HCT116 (cell line): ENCODE measurements at regions not wholly inside any gene's neighbourhood (a gene's known extent, or its start where the extent isn't known, plus 50 kb on each side); places are given as distances from the start of the nearest gene placed in this dataset.

Experiments used
- ATAC-seq: fragments of 200-7000 bp; cut with Tn5 transposase; 2 replicates; pipeline ENCODE4 v1.9.1; 2020; ENCODE audit warnings: mild to moderate bottlenecking, moderate library complexity
- BruUV-seq: library from RNA; stranded (reverse); fragments of 400-500 nt; replicated peaks from 2 replicates; lab custom pipeline; 2021; lab: Mats Ljungman, UMichigan
- CTCF ChIA-PET: fragments of 300-600 bp; sonication (Branson Sonifier 250); formaldehyde crosslinking; loops from one replicate; lab custom pipeline; 2021; ENCODE audit warnings: antibody characterized with exemption; lab: Charles Lee
- POLR2A ChIA-PET: fragments of 300-600, 350-600 bp; sonication (Branson Sonifier 250); formaldehyde crosslinking; loops from one replicate; lab custom pipeline; 2021; ENCODE audit warnings: antibody characterized with exemption; lab: Charles Lee
- RAD21 ChIA-PET, 2 experiments: fragments of 300-600 bp; sonication (Branson Sonifier 250); formaldehyde crosslinking; loops; one replicate each; lab custom pipeline; 2023; ENCODE audit warnings: low total read pairs in 2 of 2; ENCODE audit not compliant: uncharacterized antibody in 2 of 2, unreplicated experiment in 2 of 2, low non-redundant PET in 1 of 2; lab: Charles Lee
- DNase-seq: peaks from one replicate; pipeline ENCODE4 v3.0.0-alpha.2; 2010; ENCODE audit warnings: low read depth, low spot score
- H2AFZ ChIP-seq: fragments of 200-600 bp; shearing (Covaris generic), sonication (generic); 2 replicates; pipeline ENCODE4 v1.6.1; 2017; ENCODE audit warnings: low read depth, mixed run types, mixed read lengths, antibody characterized with exemption, low read length; ENCODE audit not compliant: poor library complexity, severe bottlenecking
- H3K27ac ChIP-seq: 2 replicates; pipeline ENCODE4 v1.5.1; 2012; ENCODE audit warnings: low read depth, low read length
- H3K27me3 ChIP-seq: fragments of 200-600 bp; sonication (generic); 2 replicates; pipeline ENCODE4 v1.6.1; 2016; ENCODE audit warnings: mixed run types, low read length, mixed read lengths; ENCODE audit not compliant: insufficient read depth
- H3K36me3 ChIP-seq, 2 experiments: fragments of 200-500 bp in 1 of 2; fragments of 200-600 bp in 1 of 2; sonication (Bioruptor generic) in 1 of 2; sonication (generic) in 1 of 2; 2 replicates each; pipeline versions ENCODE4 v1.5.1 to v1.6.1; 2014 to 2016; ENCODE audit warnings: low read length in 2 of 2, inconsistent platforms in 1 of 2, mixed read lengths in 1 of 2, mixed run types in 1 of 2; ENCODE audit not compliant: insufficient read depth in 2 of 2, control insufficient read depth in 1 of 2
- H3K4me1 ChIP-seq, 2 experiments: fragments of 200-600 bp in 1 of 2; sonication (generic) in 1 of 2; 2 replicates each; pipeline versions ENCODE4 v1.5.1 to v1.6.1; 2012 to 2017; ENCODE audit warnings: low read length in 2 of 2, inconsistent platforms in 1 of 2, mild to moderate bottlenecking in 1 of 2, mixed read lengths in 1 of 2, mixed run types in 1 of 2, moderate library complexity in 1 of 2; ENCODE audit not compliant: insufficient read depth in 2 of 2, control insufficient read depth in 1 of 2
- H3K4me2 ChIP-seq: fragments of 200-600 bp; sonication (generic); 2 replicates; pipeline ENCODE4 v1.6.1; 2017; ENCODE audit warnings: mixed run types, low read length, mixed read lengths
- H3K4me3 ChIP-seq, 2 experiments: fragments of 200-600 bp in 1 of 2; sonication (generic) in 1 of 2; replicated peaks in 1 of 2; 2 replicates each; pipeline ENCODE4 v1.5.1; 2011 to 2016; ENCODE audit warnings: low read length in 2 of 2, control low read depth in 1 of 2, low read depth in 1 of 2, mild to moderate bottlenecking in 1 of 2, mixed read lengths in 1 of 2, mixed run types in 1 of 2
- H3K79me2 ChIP-seq: fragments of 200-600 bp; sonication (generic); 2 replicates; pipeline ENCODE4 v1.6.1; 2017; ENCODE audit warnings: mild to moderate bottlenecking, mixed run types, low read length, moderate library complexity, mixed read lengths; ENCODE audit not compliant: insufficient read depth
- H3K9ac ChIP-seq: fragments of 200-600 bp; sonication (generic); 2 replicates; pipeline ENCODE4 v1.6.1; 2016; ENCODE audit warnings: low read length, mixed read lengths
- H3K9me2 ChIP-seq: fragments of 200-600 bp; sonication (generic), shearing (Covaris generic); 2 replicates; pipeline ENCODE4 v1.6.1; 2017; ENCODE audit warnings: mixed run types, mild to moderate bottlenecking, moderate library complexity; ENCODE audit not compliant: insufficient read depth
- H3K9me3 ChIP-seq, 2 experiments: fragments of 200-500 bp in 1 of 2; fragments of 200-600 bp in 1 of 2; sonication (Bioruptor generic) in 1 of 2; sonication (generic) in 1 of 2; 2 replicates each; pipeline ENCODE4 v1.6.1; 2014 to 2017; ENCODE audit warnings: low read length in 2 of 2, mixed read lengths in 2 of 2, inconsistent platforms in 1 of 2, low read depth in 1 of 2, mild to moderate bottlenecking in 1 of 2, mixed run types in 1 of 2, moderate library complexity in 1 of 2; ENCODE audit not compliant: control insufficient read depth in 1 of 2, insufficient read depth in 1 of 2
- H4K20me1 ChIP-seq: fragments of 200-600 bp; sonication (generic), shearing (Covaris generic); 2 replicates; pipeline ENCODE4 v1.6.1; 2017; ENCODE audit warnings: mixed run types, mild to moderate bottlenecking, moderate library complexity; ENCODE audit not compliant: insufficient read depth
- EGR1 ChIP-seq: IDR thresholded peaks from 2 replicates; pipeline ENCODE4 v1.6.1; 2012; ENCODE audit warnings: low read depth
- EZH2 ChIP-seq: fragments of 200-600 bp; sonication (generic); IDR thresholded peaks from 2 replicates; pipeline ENCODE4 v1.6.1; 2017; ENCODE audit warnings: antibody characterized with exemption, mixed run types
- EZH2phosphoT487 ChIP-seq: fragments of 200-600 bp; IDR thresholded peaks from 2 replicates; pipeline ENCODE4 v1.6.1; 2018; ENCODE audit warnings: antibody characterized with exemption, borderline replicate concordance
- FOSL1 ChIP-seq: IDR thresholded peaks from 2 replicates; pipeline ENCODE4 v1.6.1; 2012; ENCODE audit warnings: low read depth
- JUND ChIP-seq: IDR thresholded peaks from 2 replicates; pipeline ENCODE4 v1.6.1; 2012
- POLR2AphosphoS5 ChIP-seq: IDR thresholded peaks from 2 replicates; pipeline ENCODE4 v1.6.1; 2011; ENCODE audit warnings: mild to moderate bottlenecking, low read depth, low read length, moderate library complexity
- SIN3A ChIP-seq: IDR thresholded peaks from 2 replicates; pipeline ENCODE4 v1.6.1; 2012; ENCODE audit warnings: low read depth
- SP1 ChIP-seq: IDR thresholded peaks from 2 replicates; pipeline ENCODE4 v1.6.1; 2012; ENCODE audit warnings: low read depth
- SRF ChIP-seq: IDR thresholded peaks from 2 replicates; pipeline ENCODE4 v1.6.1; 2012; ENCODE audit warnings: low read depth
- YY1 ChIP-seq: IDR thresholded peaks from 2 replicates; pipeline ENCODE4 v1.6.1; 2011; ENCODE audit warnings: low read length, low read depth, moderate library complexity, mild to moderate bottlenecking; ENCODE audit not compliant: insufficient replicate concordance; ENCODE audit errors: extremely low read depth
- intact Hi-C: fragments of 100-400 bp; cut with micrococcal nuclease; formaldehyde crosslinking; loops from 2 replicates; pipeline ENCODE4 v1.10.0; 2022
- TF ChIP-seq, protein P1 (sequence below): IDR thresholded peaks from 2 replicates; pipeline ENCODE4 v1.6.1; 2011; ENCODE audit warnings: mild to moderate bottlenecking, low read length, moderate library complexity; ENCODE audit not compliant: insufficient replicate concordance; ENCODE audit errors: extremely low read depth
- TF ChIP-seq, protein P2 (sequence below): IDR thresholded peaks from 2 replicates; pipeline ENCODE4 v1.6.1; 2012; ENCODE audit warnings: low read depth
- TF ChIP-seq, protein P3 (sequence below): IDR thresholded peaks from 2 replicates; pipeline ENCODE4 v1.6.1; 2012

DNA sequence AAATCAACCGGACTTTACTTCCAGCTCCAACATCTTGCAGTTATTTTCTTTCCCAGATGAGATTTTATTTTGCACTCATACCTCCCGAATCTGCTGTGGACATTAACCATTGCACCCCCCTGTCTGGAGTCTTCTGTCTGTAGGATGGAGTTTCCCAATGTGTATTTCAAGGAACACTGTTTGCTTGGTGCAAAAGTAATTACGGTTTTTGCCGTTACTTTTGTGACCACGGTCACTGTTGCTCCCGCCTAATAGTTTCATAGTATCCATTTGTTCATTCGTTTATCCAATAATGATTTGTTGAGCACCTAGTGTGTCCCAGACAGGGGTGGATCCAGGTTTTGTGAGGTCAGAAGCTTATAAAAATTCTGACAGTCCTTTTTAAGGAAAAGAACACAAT is 90.3 kb upstream of the BCL11A start (continued):
- TF ChIP-seq SIN3A (no peak), FOSL1 (no peak), EGR1 (no peak), SP1 (no peak), EZH2phosphoT487 (no peak)
- TF ChIP-seq, protein P1, sequence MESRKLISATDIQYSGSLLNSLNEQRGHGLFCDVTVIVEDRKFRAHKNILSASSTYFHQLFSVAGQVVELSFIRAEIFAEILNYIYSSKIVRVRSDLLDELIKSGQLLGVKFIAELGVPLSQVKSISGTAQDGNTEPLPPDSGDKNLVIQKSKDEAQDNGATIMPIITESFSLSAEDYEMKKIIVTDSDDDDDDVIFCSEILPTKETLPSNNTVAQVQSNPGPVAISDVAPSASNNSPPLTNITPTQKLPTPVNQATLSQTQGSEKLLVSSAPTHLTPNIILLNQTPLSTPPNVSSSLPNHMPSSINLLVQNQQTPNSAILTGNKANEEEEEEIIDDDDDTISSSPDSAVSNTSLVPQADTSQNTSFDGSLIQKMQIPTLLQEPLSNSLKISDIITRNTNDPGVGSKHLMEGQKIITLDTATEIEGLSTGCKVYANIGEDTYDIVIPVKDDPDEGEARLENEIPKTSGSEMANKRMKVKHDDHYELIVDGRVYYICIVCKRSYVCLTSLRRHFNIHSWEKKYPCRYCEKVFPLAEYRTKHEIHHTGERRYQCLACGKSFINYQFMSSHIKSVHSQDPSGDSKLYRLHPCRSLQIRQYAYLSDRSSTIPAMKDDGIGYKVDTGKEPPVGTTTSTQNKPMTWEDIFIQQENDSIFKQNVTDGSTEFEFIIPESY: no peak
- TF ChIP-seq, all 23 proteins: peak for 0

DNA sequence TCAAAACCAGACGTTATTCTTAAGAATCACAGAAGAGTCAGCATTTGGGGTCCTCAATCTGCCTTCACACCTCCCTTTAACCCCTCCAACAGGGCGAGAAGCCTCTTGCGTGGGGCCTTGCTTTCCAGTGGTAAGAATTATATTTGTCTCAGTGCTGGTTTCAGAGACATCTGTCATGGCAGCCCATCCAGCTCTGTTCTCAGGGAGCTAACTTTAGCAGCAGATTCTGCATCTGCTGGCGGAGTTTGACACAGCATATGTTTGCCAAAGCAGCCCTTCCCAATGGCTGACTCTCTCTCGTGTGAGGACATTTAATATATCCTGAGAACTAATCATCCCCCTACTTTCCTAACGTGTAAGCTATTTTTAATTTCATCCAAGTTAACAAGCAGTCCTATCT is 91.5 kb upstream of the BCL11A start:
- no peak for ATAC-seq
- H3K79me2 ChIP-seq: no peaks in the 10 kb centered on the region
- no peaks in the 10 kb centered on the region for H3K36me3 ChIP-seq
- no peak for TF ChIP-seq POLR2AphosphoS5
- no peak for TF ChIP-seq EZH2
- TF ChIP-seq, protein P2, sequence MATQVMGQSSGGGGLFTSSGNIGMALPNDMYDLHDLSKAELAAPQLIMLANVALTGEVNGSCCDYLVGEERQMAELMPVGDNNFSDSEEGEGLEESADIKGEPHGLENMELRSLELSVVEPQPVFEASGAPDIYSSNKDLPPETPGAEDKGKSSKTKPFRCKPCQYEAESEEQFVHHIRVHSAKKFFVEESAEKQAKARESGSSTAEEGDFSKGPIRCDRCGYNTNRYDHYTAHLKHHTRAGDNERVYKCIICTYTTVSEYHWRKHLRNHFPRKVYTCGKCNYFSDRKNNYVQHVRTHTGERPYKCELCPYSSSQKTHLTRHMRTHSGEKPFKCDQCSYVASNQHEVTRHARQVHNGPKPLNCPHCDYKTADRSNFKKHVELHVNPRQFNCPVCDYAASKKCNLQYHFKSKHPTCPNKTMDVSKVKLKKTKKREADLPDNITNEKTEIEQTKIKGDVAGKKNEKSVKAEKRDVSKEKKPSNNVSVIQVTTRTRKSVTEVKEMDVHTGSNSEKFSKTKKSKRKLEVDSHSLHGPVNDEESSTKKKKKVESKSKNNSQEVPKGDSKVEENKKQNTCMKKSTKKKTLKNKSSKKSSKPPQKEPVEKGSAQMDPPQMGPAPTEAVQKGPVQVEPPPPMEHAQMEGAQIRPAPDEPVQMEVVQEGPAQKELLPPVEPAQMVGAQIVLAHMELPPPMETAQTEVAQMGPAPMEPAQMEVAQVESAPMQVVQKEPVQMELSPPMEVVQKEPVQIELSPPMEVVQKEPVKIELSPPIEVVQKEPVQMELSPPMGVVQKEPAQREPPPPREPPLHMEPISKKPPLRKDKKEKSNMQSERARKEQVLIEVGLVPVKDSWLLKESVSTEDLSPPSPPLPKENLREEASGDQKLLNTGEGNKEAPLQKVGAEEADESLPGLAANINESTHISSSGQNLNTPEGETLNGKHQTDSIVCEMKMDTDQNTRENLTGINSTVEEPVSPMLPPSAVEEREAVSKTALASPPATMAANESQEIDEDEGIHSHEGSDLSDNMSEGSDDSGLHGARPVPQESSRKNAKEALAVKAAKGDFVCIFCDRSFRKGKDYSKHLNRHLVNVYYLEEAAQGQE: no peak
- TF ChIP-seq, protein P1: no peak
- TF ChIP-seq EZH2phosphoT487: no peak
- TF ChIP-seq EGR1: no peak
- no peak for TF ChIP-seq SRF
- TF ChIP-seq SIN3A: no peak
- TF ChIP-seq, protein P3, sequence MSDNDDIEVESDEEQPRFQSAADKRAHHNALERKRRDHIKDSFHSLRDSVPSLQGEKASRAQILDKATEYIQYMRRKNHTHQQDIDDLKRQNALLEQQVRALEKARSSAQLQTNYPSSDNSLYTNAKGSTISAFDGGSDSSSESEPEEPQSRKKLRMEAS: no peak
- TF ChIP-seq JUND: no peak
- no peak for TF ChIP-seq YY1
- TF ChIP-seq, all 23 proteins: peak for 0
- ChIA-PET POLR2A (no interaction called here), CTCF (no interaction called here), RAD21 (no interaction called here)
- Histone ChIP-seq H3K4me3 (no peak overlapping the region), H3K4me1 (no peaks in the 10 kb centered on the region), H3K27ac (no peak overlapping the region), H3K9me3 (no peaks in the 10 kb centered on the region), H3K9me2 (no peaks in the 10 kb centered on the region), H3K27me3 (peaks cover 13% of the 10 kb centered on the region), H2AFZ (no peak overlapping the region), H3K9ac (no peak overlapping the region), H3K4me2 (no peak overlapping the region), H4K20me1 (no peaks in the 10 kb centered on the region)
- intact Hi-C loops: no loop called here
- no peak for DNase-seq
- BruUV-seq: no TSS peak
